IMR-90 (cell line): ENCODE measurements at regions not wholly inside any gene's neighbourhood (a gene's known extent, or its start where the extent isn't known, plus 50 kb on each side); places are given as distances from the start of the nearest gene placed in this dataset.
A peak's percentile ranks its signal among the peaks of the same experiment; 100 is the strongest.

ENCODE experiments used
- ATAC-seq: fragments of 200-7000 bp; cut with Tn5 transposase; 2 replicates; pipeline ENCODE4 v1.9.1; 2020; ENCODE audit warnings: low read depth, mild to moderate bottlenecking, moderate library complexity
- BruUV-seq: library from RNA; stranded (reverse); fragments of 400-500 nt; replicated peaks from 2 replicates; lab custom pipeline; 2021; lab: Mats Ljungman, UMichigan
- CTCF ChIA-PET: fragments of 300-600 bp; formaldehyde crosslinking; extraction: SDS; loops from one replicate; lab custom pipeline; 2021; ENCODE audit warnings: antibody characterized with exemption; lab: Yijun Ruan, JAX
- POLR2A ChIA-PET: fragments of 300-600 bp; sonication (Branson Sonifier 250); formaldehyde crosslinking; loops from one replicate; lab custom pipeline; 2022; ENCODE audit warnings: antibody characterized with exemption; ENCODE audit not compliant: unreplicated experiment; lab: Charles Lee
- DNase-seq: peaks from one replicate; pipeline ENCODE4 v3.0.0; 2013
- H2AFZ ChIP-seq: replicated peaks from 2 replicates; pipeline ENCODE3; 2013; ENCODE audit warnings: low read length, mild to moderate bottlenecking; ENCODE audit not compliant: poor library complexity
- H2AK5ac ChIP-seq: 2 replicates; pipeline ENCODE4 v1.6.1; 2013; ENCODE audit warnings: low read depth, low read length, inconsistent platforms
- H2AK9ac ChIP-seq: replicated peaks from 2 replicates; pipeline ENCODE3; 2013; ENCODE audit warnings: mild to moderate bottlenecking, low read depth, low read length, moderate library complexity; ENCODE audit not compliant: poor library complexity
- H2BK120ac ChIP-seq: 2 replicates; pipeline ENCODE4 v1.6.1; 2013; ENCODE audit warnings: low read depth, low read length, inconsistent platforms
- H2BK15ac ChIP-seq: 3 replicates; pipeline ENCODE4 v1.6.1; 2013; ENCODE audit warnings: low read depth, low read length, inconsistent platforms
- H2BK20ac ChIP-seq: 2 replicates; pipeline ENCODE4 v1.6.1; 2013; ENCODE audit warnings: low read depth, mild to moderate bottlenecking, inconsistent platforms, low read length, moderate library complexity
- H2BK5ac ChIP-seq: 2 replicates; pipeline ENCODE4 v1.6.1; 2013; ENCODE audit warnings: mild to moderate bottlenecking, low read depth, low read length, inconsistent platforms; ENCODE audit not compliant: poor library complexity, severe bottlenecking
- H3K14ac ChIP-seq: replicated peaks from 2 replicates; pipeline ENCODE4 v1.6.1; 2013; ENCODE audit warnings: low read depth, low read length, inconsistent platforms
- H3K18ac ChIP-seq: 2 replicates; pipeline ENCODE4 v1.6.1; 2013; ENCODE audit warnings: low read depth, low read length, control low read depth
- H3K23ac ChIP-seq: 2 replicates; pipeline ENCODE4 v1.6.1; 2013; ENCODE audit warnings: low read depth, low read length, inconsistent platforms
- H3K27ac ChIP-seq: 2 replicates; pipeline ENCODE4 v1.5.1; 2013; ENCODE audit warnings: mild to moderate bottlenecking, control low read depth, low read length; ENCODE audit not compliant: insufficient read depth
- H3K27me3 ChIP-seq: 2 replicates; pipeline ENCODE4 v1.6.1; 2013; ENCODE audit warnings: low read length; ENCODE audit not compliant: control insufficient read depth, insufficient read depth
- H3K36me3 ChIP-seq: 2 replicates; pipeline ENCODE4 v1.6.1; 2013; ENCODE audit warnings: low read length, mixed read lengths; ENCODE audit not compliant: control insufficient read depth, insufficient read depth
- H3K4ac ChIP-seq: 2 replicates; pipeline ENCODE4 v1.6.1; 2013; ENCODE audit warnings: low read depth, low read length, inconsistent platforms
- H3K4me1 ChIP-seq: 2 replicates; pipeline ENCODE4 v1.6.1; 2013; ENCODE audit warnings: low read length, mixed read lengths; ENCODE audit not compliant: control insufficient read depth, insufficient read depth
- H3K4me2 ChIP-seq: 2 replicates; pipeline ENCODE4 v1.6.1; 2013; ENCODE audit warnings: low read depth, mild to moderate bottlenecking, control low read depth, low read length, moderate library complexity
- H3K4me3 ChIP-seq: 2 replicates; pipeline ENCODE4 v1.5.1; 2013; ENCODE audit warnings: low read depth, mild to moderate bottlenecking, control low read depth, low read length, moderate library complexity; ENCODE audit not compliant: insufficient read depth
- H3K56ac ChIP-seq: 2 replicates; pipeline ENCODE4 v1.6.1; 2013; ENCODE audit warnings: low read length, inconsistent platforms; ENCODE audit not compliant: insufficient read depth; ENCODE audit errors: extremely low read depth
- H3K79me1 ChIP-seq, 2 experiments: 2 replicates each; pipeline ENCODE4 v1.6.1; 2013; ENCODE audit warnings: low read length in 2 of 2, inconsistent platforms in 1 of 2, low read depth in 1 of 2
- H3K9ac ChIP-seq: 2 replicates; pipeline ENCODE4 v1.6.1; 2013; ENCODE audit warnings: low read depth, low read length, control low read depth
- H3K9me1 ChIP-seq: 2 replicates; pipeline ENCODE4 v1.6.1; 2013; ENCODE audit warnings: low read length, inconsistent platforms; ENCODE audit not compliant: insufficient read depth
- H3K9me3 ChIP-seq: 2 replicates; pipeline ENCODE4 v1.6.1; 2013; ENCODE audit warnings: low read length; ENCODE audit not compliant: control insufficient read depth, insufficient read depth
- H4K20me1 ChIP-seq: 2 replicates; pipeline ENCODE4 v1.6.1; 2013; ENCODE audit warnings: low read length, inconsistent platforms; ENCODE audit not compliant: insufficient read depth
- H4K5ac ChIP-seq: 2 replicates; pipeline ENCODE4 v1.6.1; 2013; ENCODE audit warnings: mild to moderate bottlenecking, low read depth, low read length, control low read depth
- H4K8ac ChIP-seq, 2 experiments: 2 replicates each; pipeline ENCODE4 v1.6.1; 2013; ENCODE audit warnings: low read depth in 2 of 2, low read length in 2 of 2, control low read depth in 1 of 2, inconsistent platforms in 1 of 2
- H4K91ac ChIP-seq: 2 replicates; pipeline ENCODE4 v1.6.1; 2013; ENCODE audit warnings: low read depth, low read length, inconsistent platforms; ENCODE audit not compliant: insufficient read depth
- BHLHE40 ChIP-seq: fragments of 150-350 bp; IDR thresholded peaks from 2 replicates; pipeline ENCODE4 v1.6.1; 2016; ENCODE audit warnings: mild to moderate bottlenecking, low read depth, low read length
- CHD1 ChIP-seq: IDR thresholded peaks from 2 replicates; pipeline ENCODE4 v1.6.1; 2012; ENCODE audit warnings: low read depth, low read length, improper control_type of control experiment
- CTCF ChIP-seq: conservative IDR thresholded peaks from 2 replicates; pipeline ENCODE4 v1.5.1; 2012; ENCODE audit warnings: mild to moderate bottlenecking, low read depth, low read length, improper control_type of control experiment
- ELK1 ChIP-seq: fragments of 150-350 bp; IDR thresholded peaks from 2 replicates; pipeline ENCODE4 v1.6.1; 2016; ENCODE audit warnings: low read depth, mild to moderate bottlenecking, low read length, moderate library complexity, borderline replicate concordance
- FOS ChIP-seq: fragments of 150-350 bp; IDR thresholded peaks from 2 replicates; pipeline ENCODE4 v1.6.1; 2016; ENCODE audit warnings: low read depth, low read length
- MAFK ChIP-seq: IDR thresholded peaks from 2 replicates; pipeline ENCODE4 v1.6.1; 2012; ENCODE audit warnings: low read depth, low read length, improper control_type of control experiment
- MXI1 ChIP-seq: IDR thresholded peaks from 2 replicates; pipeline ENCODE4 v1.6.1; 2012; ENCODE audit warnings: low read depth, mild to moderate bottlenecking, low read length, moderate library complexity, borderline replicate concordance
- NFE2L2 ChIP-seq: fragments of 150-350 bp; IDR thresholded peaks from 2 replicates; pipeline ENCODE4 v1.6.1; 2016; ENCODE audit warnings: low read depth, mild to moderate bottlenecking, low read length
- RAD21 ChIP-seq: IDR thresholded peaks from 2 replicates; pipeline ENCODE4 v1.6.1; 2012; ENCODE audit warnings: low read length, improper control_type of control experiment
- RCOR1 ChIP-seq: IDR thresholded peaks from 2 replicates; pipeline ENCODE4 v1.6.1; 2012; ENCODE audit warnings: mild to moderate bottlenecking, low read length, improper control_type of control experiment; ENCODE audit not compliant: insufficient replicate concordance
- RFX5 ChIP-seq: IDR thresholded peaks from 2 replicates; pipeline ENCODE4 v1.8.0; 2012; ENCODE audit warnings: low read depth, mild to moderate bottlenecking, low read length, moderate library complexity
- SMC3 ChIP-seq: fragments of 150-350 bp; IDR thresholded peaks from 2 replicates; pipeline ENCODE4 v1.6.1; 2016; ENCODE audit warnings: low read depth, mild to moderate bottlenecking, antibody characterized with exemption, low read length, moderate library complexity
- WGBS, 2 experiments: methylation state at CpG; one replicate each; pipeline versions ENCODE4 v1.1.5 to v1.1.7; 2013; ENCODE audit warnings: missing lambda C conversion rate in 2 of 2; ENCODE audit not compliant: insufficient read length in 1 of 2; ENCODE audit errors: extremely low coverage in 2 of 2; 5-methylcytosine and 5-hydroxymethylcytosine counted together
- dilution Hi-C: fragments of 300-500 bp; cut with HindIII; formaldehyde crosslinking; loops from one replicate; pipeline ENCODE4 v1.14.3; 2018; ENCODE audit warnings: low sequenced_read_pairs; ENCODE audit not compliant: unreplicated experiment
- in situ Hi-C: fragments of 300-500 bp; cut with MboI; formaldehyde crosslinking; loops from 3 replicates; pipeline ENCODE4 v1.14.3; 2019; ENCODE audit warnings: low sequenced_read_pairs, inconsistent platforms, mixed read lengths
- intact Hi-C: fragments of 100-400 bp; cut with micrococcal nuclease; formaldehyde crosslinking; loops from 2 replicates; pipeline ENCODE4 v1.10.0; 2022

- POLR2A ChIA-PET, result interaction anchor here (0.6 kb wide), 1 partner anchor 1671 kb away, joined by 5 read pairs; no protein-coding TSS in a partner anchor
- H2AK9ac ChIP-seq, result no peak overlapping the region
- CTCF ChIA-PET, result no interaction called here
Measured at GRCh38 chr11:106231591-106231990, 154.1 kb downstream of the AASDHPPT start.

More at GRCh38 chr11:106231591-106231990, 154.1 kb downstream of the AASDHPPT start:
- no peak overlapping the region for H3K9ac ChIP-seq
- no peak overlapping the region for H3K14ac ChIP-seq
- no TSS peak for BruUV-seq
- no peak overlapping the region for H3K56ac ChIP-seq
- no peaks in the 10 kb centered on the region for H3K79me1 ChIP-seq
- no peaks in the 10 kb centered on the region for H3K9me1 ChIP-seq
- H3K4me3 ChIP-seq, result no peak overlapping the region
- no peak overlapping the region for H3K27ac ChIP-seq
- no peak overlapping the region for H2BK120ac ChIP-seq
- H3K4me1 ChIP-seq, result no peaks in the 10 kb centered on the region
- no peak overlapping the region for H4K5ac ChIP-seq
- H3K4ac ChIP-seq, result no peak overlapping the region
- no peak overlapping the region for H2AK5ac ChIP-seq
- no peak overlapping the region for H2AFZ ChIP-seq
- DNase-seq (peak; percentile 13), ATAC-seq (peak; percentile 66)
- no peak overlapping the region for H3K4me2 ChIP-seq
- H2BK15ac ChIP-seq, result no peak overlapping the region
- dilution Hi-C loops (no loop called here), intact Hi-C loops (loop anchor here (1.0 to 5.0 kb wide), 2 partner anchors 786 to 806 kb away; partner anchors contain the start of gene GUCY1A2), in situ Hi-C loops (no loop called here)
- TF ChIP-seq RAD21 (peak; percentile 49), NFE2L2 (no peak), RCOR1 (no peak), CTCF (peak; percentile 36; the same call in 1 of the 2 replicates), FOS (no peak), MXI1 (no peak), CHD1 (no peak), MAFK (no peak), BHLHE40 (no peak), SMC3 (peak; percentile 32; the same call in 1 of the 2 replicates), RFX5 (no peak), ELK1 (no peak)
- no peak overlapping the region for H4K8ac ChIP-seq
- H3K36me3 ChIP-seq, result no peaks in the 10 kb centered on the region
- no peak overlapping the region for H2BK20ac ChIP-seq
- no peak overlapping the region for H4K91ac ChIP-seq
- no peaks in the 10 kb centered on the region for H3K27me3 ChIP-seq
- H4K20me1 ChIP-seq, result no peaks in the 10 kb centered on the region
- no peak overlapping the region for H3K18ac ChIP-seq
- H3K9me3 ChIP-seq, result 0 out of 2 replicates have a peak, but pooled peaks cover 3% of the 10 kb centered on the region
- H3K23ac ChIP-seq, result no peak overlapping the region
- WGBS, 2 experiments, result no CpG with 5 or more reads among the region's 2 CpGs
- H2BK5ac ChIP-seq, result no peak overlapping the region
